Dermis blood vessel endothelial cell (primary cell): ENCODE measurements at regions not wholly inside any gene's neighbourhood (a gene's known extent, or its start where the extent isn't known, plus 50 kb on each side); places are given as distances from the start of the nearest gene placed in this dataset.

Experiments
- DNase-seq: peaks from one replicate; pipeline ENCODE4 v3.0.0; 2010

- no peak for DNase-seq
These were observed 487.2 kb downstream of the ANKRD7 start for GRCh38 chr7:118711688-118712087.

GRCh38 chr7:118713039-118713438 lies 488.5 kb downstream of the ANKRD7 start:
- DNase-seq: no peak

GRCh38 chr7:118720632-118721031 lies 496.1 kb downstream of the ANKRD7 start:
- no peak for DNase-seq

- no peak for DNase-seq
These were observed 507.4 kb downstream of the ANKRD7 start for GRCh38 chr7:118731854-118732253.

- DNase-seq: no peak
These were observed 510.0 kb downstream of the ANKRD7 start for GRCh38 chr7:118734541-118734940.

GRCh38 chr7:118735441-118735840 lies 510.9 kb downstream of the ANKRD7 start:
- no peak for DNase-seq

- DNase-seq: no peak
These were observed 513.4 kb downstream of the ANKRD7 start for GRCh38 chr7:118737935-118738334.

GRCh38 chr7:118745927-118746326 lies 521.4 kb downstream of the ANKRD7 start:
- DNase-seq: no peak

GRCh38 chr7:118747473-118747872 lies 523.0 kb downstream of the ANKRD7 start:
- no peak for DNase-seq

- no peak for DNase-seq
These were observed 529.0 kb downstream of the ANKRD7 start for GRCh38 chr7:118753479-118753878.

GRCh38 chr7:118754608-118755007 lies 530.1 kb downstream of the ANKRD7 start:
- DNase-seq: no peak

GRCh38 chr7:118755067-118755625 lies 530.6 kb downstream of the ANKRD7 start:
- DNase-seq: no peak

GRCh38 chr7:118757066-118757465 lies 532.6 kb downstream of the ANKRD7 start:
- no peak for DNase-seq

- no peak for DNase-seq
These were observed 534.1 kb downstream of the ANKRD7 start for GRCh38 chr7:118758582-118758981.

GRCh38 chr7:118759921-118760320 lies 535.4 kb downstream of the ANKRD7 start:
- DNase-seq: no peak

- no peak for DNase-seq
These were observed 537.9 kb downstream of the ANKRD7 start for GRCh38 chr7:118762451-118762850.

GRCh38 chr7:118764221-118764620 lies 539.7 kb downstream of the ANKRD7 start:
- DNase-seq: no peak

- DNase-seq: no peak
These were observed 547.2 kb downstream of the ANKRD7 start for GRCh38 chr7:118771672-118772071.

GRCh38 chr7:118777308-118777707 lies 552.8 kb downstream of the ANKRD7 start:
- DNase-seq: no peak

- DNase-seq: no peak
These were observed 568.2 kb downstream of the ANKRD7 start for GRCh38 chr7:118792682-118793081.

- DNase-seq: no peak
These were observed 569.1 kb downstream of the ANKRD7 start for GRCh38 chr7:118793582-118793981.

- DNase-seq: no peak
These were observed 569.9 kb downstream of the ANKRD7 start for GRCh38 chr7:118794419-118794818.

- DNase-seq: no peak
These were observed 576.9 kb downstream of the ANKRD7 start for GRCh38 chr7:118801366-118801765.

- no peak for DNase-seq
These were observed 578.2 kb downstream of the ANKRD7 start for GRCh38 chr7:118802726-118803125.

GRCh38 chr7:118826246-118826645 lies 601.7 kb downstream of the ANKRD7 start:
- no peak for DNase-seq
